ENCODE measurements at regions not wholly inside any gene's neighbourhood (a gene's known extent, or its start where the extent isn't known, plus 50 kb on each side); places are given as distances from the start of the nearest gene placed in this dataset.

GRCh38 chr6:41470029-41470330, 76.2 kb upstream of the FOXP4 start (continued):
- TF ChIP-seq REST (tag by site-specific recombination; IDR thresholded peaks at IDR 0.05) (no peak), ZNF558 (tag by site-specific recombination; IDR thresholded peaks at IDR 0.05) (no peak)

- Histone ChIP-seq H3K4me3 (ENCODE audit: low read depth, low read length) (no peak overlapping the region; the same call in 1 of the 2 replicates), H3K27ac (ENCODE audit: extremely low read depth, low read depth, low read length) (no peak overlapping the region), H3K4me1 (ENCODE audit: control insufficient read depth, insufficient read depth, low read length) (peaks cover 19% of the 10 kb centered on the region), H3K9me3 (ENCODE audit: control insufficient read depth, insufficient read depth, low read depth, low read length) (no peaks in the 10 kb centered on the region), H3K36me3 (ENCODE audit: control insufficient read depth in 2 of 2, insufficient read depth in 1 of 2, low read length in 2 of 2) (no peaks in the 10 kb centered on the region)
- 0 out of 2 replicates have a peak, but pooled peaks have one; percentile 50 for TF ChIP-seq OSR2 (tag by site-specific recombination; IDR thresholded peaks at IDR 0.05)
- no peak for TF ChIP-seq ZNF488 (tag by site-specific recombination; IDR thresholded peaks at IDR 0.05)
- TF ChIP-seq ZIC2 (tag by site-specific recombination; IDR thresholded peaks at IDR 0.05): peak; percentile 61
- 0 out of 2 replicates have a peak, but pooled peaks have one; percentile 17 for TF ChIP-seq ZBTB8A (tag by site-specific recombination; IDR thresholded peaks at IDR 0.05)
- TF ChIP-seq ZNF549 (tag by site-specific recombination; IDR thresholded peaks at IDR 0.05): no peak
- peak; percentile 39; the same call in 1 of the 2 replicates for TF ChIP-seq PATZ1 (tag by site-specific recombination; IDR thresholded peaks at IDR 0.05)
- TF ChIP-seq ZNF654 (tag by site-specific recombination; IDR thresholded peaks at IDR 0.05; ENCODE audit: low read depth): no peak
- no peak for TF ChIP-seq ZNF175 (tag by site-specific recombination; IDR thresholded peaks at IDR 0.05)
- 0 out of 2 replicates have a peak, but pooled peaks have one; percentile 11 for TF ChIP-seq ZNF423 (tag by site-specific recombination; IDR thresholded peaks at IDR 0.05)
- TF ChIP-seq ZNF600 (tag by site-specific recombination; IDR thresholded peaks at IDR 0.05): 0 out of 2 replicates have a peak, but pooled peaks have one; percentile 23
- no peak for TF ChIP-seq ZFP37 (tag by site-specific recombination; IDR thresholded peaks at IDR 0.05)
- TF ChIP-seq ZNF777 (tag by site-specific recombination; IDR thresholded peaks at IDR 0.05; ENCODE audit: borderline replicate concordance): no peak
- TF ChIP-seq ZBTB11 (tag by site-specific recombination; conservative IDR thresholded peaks at IDR 0.05; ENCODE audit: low read depth): no peak
- POLR2A ChIA-PET: interaction anchor here (1.2 kb wide), 1 partner anchor 27 kb away, joined by 3 read pairs; no protein-coding TSS in a partner anchor
- CTCF ChIA-PET: interaction anchor here (0.6 to 1.9 kb wide), 4 partner anchors 8 to 144 kb away, joined by 3 to 7 read pairs (median 4); no protein-coding TSS in a partner anchor
These were observed 75.7 kb upstream of the FOXP4 start for GRCh38 chr6:41470331-41471063.
